ENCODE measurements at regions not wholly inside any gene's neighbourhood (a gene's known extent, or its start where the extent isn't known, plus 50 kb on each side); places are given as distances from the start of the nearest gene placed in this dataset.

DNA sequence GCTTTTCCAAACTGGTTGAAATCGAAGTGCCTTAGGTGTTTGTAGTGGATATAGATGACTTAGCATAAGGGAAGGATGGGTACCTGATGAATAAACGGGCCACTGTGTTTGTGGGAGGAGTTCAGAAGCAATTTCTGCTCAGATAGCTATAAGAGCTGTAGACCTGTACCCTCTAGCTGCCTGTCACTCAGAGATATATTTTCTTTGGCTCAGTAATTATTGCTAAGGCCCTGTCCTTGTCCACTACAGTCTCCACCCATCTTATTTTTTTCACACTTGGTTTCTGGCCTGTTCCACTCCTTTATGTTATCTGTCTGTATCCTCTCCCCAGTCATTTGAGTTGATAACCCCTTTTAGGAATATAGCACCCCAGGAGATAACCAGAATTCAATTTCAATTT lies 74.8 kb upstream of the RMST start:
- TF ChIP-seq, protein P1, sequence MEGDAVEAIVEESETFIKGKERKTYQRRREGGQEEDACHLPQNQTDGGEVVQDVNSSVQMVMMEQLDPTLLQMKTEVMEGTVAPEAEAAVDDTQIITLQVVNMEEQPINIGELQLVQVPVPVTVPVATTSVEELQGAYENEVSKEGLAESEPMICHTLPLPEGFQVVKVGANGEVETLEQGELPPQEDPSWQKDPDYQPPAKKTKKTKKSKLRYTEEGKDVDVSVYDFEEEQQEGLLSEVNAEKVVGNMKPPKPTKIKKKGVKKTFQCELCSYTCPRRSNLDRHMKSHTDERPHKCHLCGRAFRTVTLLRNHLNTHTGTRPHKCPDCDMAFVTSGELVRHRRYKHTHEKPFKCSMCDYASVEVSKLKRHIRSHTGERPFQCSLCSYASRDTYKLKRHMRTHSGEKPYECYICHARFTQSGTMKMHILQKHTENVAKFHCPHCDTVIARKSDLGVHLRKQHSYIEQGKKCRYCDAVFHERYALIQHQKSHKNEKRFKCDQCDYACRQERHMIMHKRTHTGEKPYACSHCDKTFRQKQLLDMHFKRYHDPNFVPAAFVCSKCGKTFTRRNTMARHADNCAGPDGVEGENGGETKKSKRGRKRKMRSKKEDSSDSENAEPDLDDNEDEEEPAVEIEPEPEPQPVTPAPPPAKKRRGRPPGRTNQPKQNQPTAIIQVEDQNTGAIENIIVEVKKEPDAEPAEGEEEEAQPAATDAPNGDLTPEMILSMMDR (IDR thresholded peaks at IDR 0.05; ENCODE audit: low read length) = no peak
- TF ChIP-seq EZH2 (IDR thresholded peaks at IDR 0.05; ENCODE audit: borderline replicate concordance, low read length) = no peak
